Keratinocyte (primary cell): ENCODE measurements at regions not wholly inside any gene's neighbourhood (a gene's known extent, or its start where the extent isn't known, plus 50 kb on each side); places are given as distances from the start of the nearest gene placed in this dataset.

Experiments
- EZH2 ChIP-seq: IDR thresholded peaks from one replicate; pipeline ENCODE4 v1.6.1; 2012; ENCODE audit warnings: inconsistent platforms, mild to moderate bottlenecking, low read length, moderate library complexity
- TF ChIP-seq, protein P1 (sequence below), 3 experiments: IDR thresholded peaks in 1 of 3; conservative IDR thresholded peaks in 1 of 3; optimal IDR thresholded peaks in 1 of 3; 2 replicates in 2 of 3; 3 replicates in 1 of 3; pipeline versions ENCODE3 to v1.5.1; 2011; ENCODE audit warnings: low read length in 3 of 3, mild to moderate bottlenecking in 3 of 3, moderate library complexity in 2 of 3, control low read depth in 1 of 3, inconsistent platforms in 1 of 3; ENCODE audit not compliant: insufficient read depth in 2 of 3; ENCODE audit errors: extremely low read depth in 1 of 3

DNA sequence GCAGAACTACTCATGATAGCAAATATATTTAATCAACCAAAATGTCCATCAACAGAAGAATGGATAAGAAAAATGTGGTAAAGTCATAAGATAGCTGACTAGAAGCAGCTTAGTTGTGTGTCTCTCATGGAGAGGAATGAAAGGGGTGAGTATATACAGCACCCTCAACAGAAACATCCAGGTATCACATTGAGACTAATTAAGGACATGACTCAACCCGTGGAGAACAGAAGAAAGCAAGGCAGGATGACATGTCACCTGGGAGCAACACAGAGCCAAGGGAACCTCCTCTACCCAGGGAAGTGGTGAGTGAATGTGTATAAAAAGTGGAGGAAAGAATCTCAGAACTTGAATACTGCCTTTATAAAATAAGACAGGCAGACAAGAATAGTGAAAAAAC lies 1695.0 kb upstream of the CELF4 start:
- TF ChIP-seq, protein P1, sequence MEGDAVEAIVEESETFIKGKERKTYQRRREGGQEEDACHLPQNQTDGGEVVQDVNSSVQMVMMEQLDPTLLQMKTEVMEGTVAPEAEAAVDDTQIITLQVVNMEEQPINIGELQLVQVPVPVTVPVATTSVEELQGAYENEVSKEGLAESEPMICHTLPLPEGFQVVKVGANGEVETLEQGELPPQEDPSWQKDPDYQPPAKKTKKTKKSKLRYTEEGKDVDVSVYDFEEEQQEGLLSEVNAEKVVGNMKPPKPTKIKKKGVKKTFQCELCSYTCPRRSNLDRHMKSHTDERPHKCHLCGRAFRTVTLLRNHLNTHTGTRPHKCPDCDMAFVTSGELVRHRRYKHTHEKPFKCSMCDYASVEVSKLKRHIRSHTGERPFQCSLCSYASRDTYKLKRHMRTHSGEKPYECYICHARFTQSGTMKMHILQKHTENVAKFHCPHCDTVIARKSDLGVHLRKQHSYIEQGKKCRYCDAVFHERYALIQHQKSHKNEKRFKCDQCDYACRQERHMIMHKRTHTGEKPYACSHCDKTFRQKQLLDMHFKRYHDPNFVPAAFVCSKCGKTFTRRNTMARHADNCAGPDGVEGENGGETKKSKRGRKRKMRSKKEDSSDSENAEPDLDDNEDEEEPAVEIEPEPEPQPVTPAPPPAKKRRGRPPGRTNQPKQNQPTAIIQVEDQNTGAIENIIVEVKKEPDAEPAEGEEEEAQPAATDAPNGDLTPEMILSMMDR (optimal IDR thresholded peaks at IDR 0.05 in 1 of 3, IDR thresholded peaks at IDR 0.05 in 1 of 3, conservative IDR thresholded peaks at IDR 0.05 in 1 of 3; ENCODE audit: extremely low read depth in 1 of 3, insufficient read depth in 2 of 3, low read length in 3 of 3) = no peak
- TF ChIP-seq EZH2 = no peak
